HG03520 (cell line): ENCODE measurements at regions not wholly inside any gene's neighbourhood (a gene's known extent, or its start where the extent isn't known, plus 50 kb on each side); places are given as distances from the start of the nearest gene placed in this dataset.

Experiments
- ATAC-seq: cut with Tn5 transposase; IDR thresholded peaks from one replicate; pipeline ENCODE4 v1.9.1; 2021; ENCODE audit warnings: mild to moderate bottlenecking, moderate library complexity; ENCODE audit not compliant: unreplicated experiment

DNA sequence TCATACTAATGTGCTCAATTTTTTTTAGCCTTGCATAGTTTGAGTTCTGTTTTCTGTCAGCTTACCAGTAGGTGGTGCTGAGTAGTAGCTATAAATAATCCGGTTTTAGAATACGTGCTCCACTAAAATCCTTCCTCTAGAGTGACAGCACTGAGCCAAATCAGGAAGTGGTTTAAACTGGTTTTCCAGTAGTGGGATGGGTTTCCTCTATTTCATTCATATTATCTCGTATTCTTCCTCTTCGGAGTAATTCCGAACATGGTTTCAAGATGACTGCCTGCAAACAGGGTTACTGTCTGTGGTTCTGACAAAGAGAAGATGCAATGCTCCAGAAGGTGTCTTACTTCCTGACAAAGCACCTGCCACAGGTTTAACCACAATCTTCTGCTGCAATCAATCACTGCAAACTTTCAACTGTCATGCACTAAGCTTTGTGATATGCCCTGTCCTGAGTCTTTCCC, 496.9 kb upstream of the VRK2 start:
- peak; percentile 78 for ATAC-seq

- ATAC-seq = no peak
Observed at GRCh38 chr2:57550912-57551311, 495.7 kb upstream of the VRK2 start.

DNA sequence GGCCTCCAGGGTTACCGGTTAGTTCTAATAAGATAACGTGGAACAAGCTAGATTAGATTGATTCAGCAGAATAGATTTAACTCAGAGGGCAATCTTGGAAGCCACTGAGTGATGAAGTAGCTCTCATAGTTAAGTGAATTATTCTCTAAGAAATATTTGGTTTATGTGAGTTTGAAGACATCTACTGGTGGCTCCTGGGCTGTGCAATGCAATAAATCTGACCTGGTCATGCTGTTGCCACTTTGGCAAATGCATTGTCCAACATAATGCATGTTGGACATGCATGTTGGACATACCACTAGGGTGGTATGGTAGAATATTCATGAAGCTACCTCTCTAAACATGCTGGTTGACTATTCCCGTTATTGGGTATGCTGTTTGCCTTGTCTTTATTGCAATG, 493.7 kb upstream of the VRK2 start:
- ATAC-seq = no peak

DNA sequence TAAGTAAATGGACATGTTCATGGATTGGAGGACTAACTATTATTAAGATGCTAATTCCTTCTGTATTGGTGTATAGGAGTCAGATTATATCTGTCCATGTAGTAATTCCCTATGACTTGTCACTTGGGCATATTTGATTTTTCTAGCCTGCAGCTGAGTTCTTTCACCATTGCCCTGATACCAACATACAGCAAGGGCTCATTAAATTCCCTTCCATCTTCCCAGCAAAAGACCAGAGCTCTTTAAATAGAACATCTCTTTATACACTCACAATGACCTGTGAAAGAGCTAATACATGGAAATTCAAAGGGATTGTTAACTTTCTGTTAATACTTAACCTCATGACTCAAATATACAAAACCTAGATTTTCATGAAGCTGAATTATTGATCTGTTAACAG, 492.3 kb upstream of the VRK2 start:
- no peak for ATAC-seq

GRCh38 chr2:57558312-57558711, 488.3 kb upstream of the VRK2 start:
- no peak for ATAC-seq

- ATAC-seq = no peak
Observed at GRCh38 chr2:57562495-57562894, 484.1 kb upstream of the VRK2 start.

DNA sequence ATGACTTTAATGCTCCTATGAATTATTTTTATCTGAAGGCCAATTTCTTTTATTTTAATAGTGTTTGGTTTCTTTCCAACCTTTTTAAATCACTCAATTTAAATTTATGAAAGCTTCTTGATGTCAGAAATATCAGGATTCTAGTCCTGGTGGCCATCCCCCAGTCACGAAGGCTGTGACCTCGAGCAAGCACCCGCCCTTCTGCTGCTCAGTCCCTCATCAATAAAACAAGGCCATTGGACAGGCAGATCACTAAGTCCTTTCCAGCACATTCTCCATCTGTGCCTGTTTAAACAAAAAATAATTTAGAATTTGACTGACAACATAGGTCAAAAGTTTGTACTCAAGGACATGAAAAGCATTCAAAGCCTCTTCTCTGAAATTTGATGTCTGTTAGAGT, 483.6 kb upstream of the VRK2 start:
- no peak for ATAC-seq

GRCh38 chr2:57567245-57567644, 479.4 kb upstream of the VRK2 start:
- ATAC-seq = no peak

- ATAC-seq = no peak
Observed at GRCh38 chr2:57569396-57569795, 477.2 kb upstream of the VRK2 start.

DNA sequence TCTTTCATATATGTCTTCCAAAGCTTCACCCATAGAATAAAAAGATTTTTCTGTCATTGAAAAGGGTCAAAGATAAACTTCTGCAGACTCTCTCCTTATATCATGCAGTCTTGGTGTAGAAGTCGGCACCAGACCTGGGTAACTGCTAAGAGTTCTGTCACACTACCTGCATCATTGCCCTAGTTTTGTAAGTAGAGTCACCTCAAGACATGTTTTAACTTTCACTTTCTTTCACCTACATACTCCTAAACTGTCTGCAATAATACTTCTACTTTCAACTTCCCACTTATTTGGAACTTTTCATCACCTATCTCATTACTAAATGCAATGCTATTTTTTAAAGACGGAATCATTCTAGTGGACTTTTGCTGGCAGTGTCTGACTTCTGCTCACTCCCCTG, 475.6 kb upstream of the VRK2 start:
- no peak for ATAC-seq

DNA sequence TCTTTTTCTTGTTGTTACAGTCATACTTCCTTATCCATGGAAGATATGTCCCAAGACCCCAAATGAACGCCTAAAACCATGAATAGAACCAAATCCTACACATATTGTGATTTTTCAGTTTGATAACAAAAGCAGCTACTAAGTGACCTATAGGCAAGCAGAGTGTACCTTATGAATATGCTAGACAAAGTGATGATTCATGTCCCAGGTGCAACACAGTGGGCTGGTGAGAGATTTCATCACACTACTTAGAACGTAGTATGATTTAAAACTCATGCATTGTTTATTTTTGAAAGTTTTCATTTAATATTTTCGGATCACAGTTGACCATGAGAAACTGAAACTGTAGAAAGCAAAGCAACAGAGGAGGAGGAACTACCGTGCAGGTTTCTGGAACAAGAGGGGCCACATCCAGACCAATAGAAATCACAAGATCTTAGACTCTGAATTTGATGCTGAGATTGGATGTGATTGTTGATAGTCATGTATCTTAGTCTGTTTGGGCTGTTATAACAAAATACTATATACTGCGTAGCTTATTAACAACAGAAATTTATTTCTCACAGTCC, 470.8 kb upstream of the VRK2 start:
- ATAC-seq = no peak

DNA sequence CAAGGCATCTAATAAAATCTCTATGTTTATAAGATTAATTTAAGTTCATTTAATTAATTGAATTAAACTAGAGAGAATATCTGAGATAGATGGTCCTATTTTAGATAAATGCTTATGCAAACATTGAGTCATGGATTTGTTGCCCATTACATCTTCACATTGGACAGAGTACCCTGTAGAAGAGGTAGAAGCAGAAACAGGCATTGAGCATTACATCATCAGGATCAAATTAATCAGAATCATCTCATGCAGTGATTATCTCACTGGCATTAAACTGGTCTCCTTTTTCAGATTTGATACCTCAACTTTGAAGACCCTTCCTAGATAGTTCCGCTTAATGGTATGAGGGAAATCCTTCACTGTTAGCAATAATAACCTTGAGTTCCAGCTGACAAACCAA, 469.6 kb upstream of the VRK2 start:
- ATAC-seq = no peak

DNA sequence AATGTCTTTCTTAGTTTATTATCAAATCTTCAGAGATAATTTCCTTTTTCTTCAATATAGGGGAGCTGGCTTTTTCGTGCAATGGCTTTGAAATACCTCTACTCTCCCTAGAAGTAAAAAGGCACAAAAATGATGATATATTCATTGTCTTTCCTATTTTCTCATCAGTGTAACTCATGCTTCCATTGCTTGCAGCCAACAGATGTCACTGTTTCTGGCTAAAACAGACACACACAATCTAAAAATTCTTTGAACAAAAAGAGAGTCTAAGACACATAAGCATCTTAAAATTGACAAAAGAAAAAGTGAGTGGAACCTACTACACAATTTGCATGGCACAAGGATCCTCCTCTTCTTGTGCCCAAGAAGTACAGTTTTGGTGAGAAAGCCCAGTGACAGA, 448.7 kb upstream of the VRK2 start:
- ATAC-seq = no peak

DNA sequence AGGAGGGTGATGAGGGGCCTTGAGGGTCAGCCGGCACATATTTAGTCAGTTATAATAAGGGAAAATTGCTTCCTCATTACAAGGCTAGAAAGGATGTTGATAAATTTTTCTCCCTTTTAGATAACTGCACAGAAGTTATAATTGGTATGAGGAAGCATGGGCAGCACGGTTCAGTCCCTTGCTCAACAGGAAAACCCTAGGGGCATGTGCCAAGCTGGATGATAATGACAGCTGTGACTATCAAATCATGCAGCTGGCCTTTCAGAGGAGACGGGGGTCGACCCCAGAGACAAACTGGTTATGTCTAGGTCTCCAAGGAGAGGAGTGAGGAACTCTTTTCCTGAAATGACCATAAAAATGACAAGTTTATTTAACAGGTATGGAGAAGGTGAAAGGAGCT, 448.1 kb upstream of the VRK2 start:
- no peak for ATAC-seq

DNA sequence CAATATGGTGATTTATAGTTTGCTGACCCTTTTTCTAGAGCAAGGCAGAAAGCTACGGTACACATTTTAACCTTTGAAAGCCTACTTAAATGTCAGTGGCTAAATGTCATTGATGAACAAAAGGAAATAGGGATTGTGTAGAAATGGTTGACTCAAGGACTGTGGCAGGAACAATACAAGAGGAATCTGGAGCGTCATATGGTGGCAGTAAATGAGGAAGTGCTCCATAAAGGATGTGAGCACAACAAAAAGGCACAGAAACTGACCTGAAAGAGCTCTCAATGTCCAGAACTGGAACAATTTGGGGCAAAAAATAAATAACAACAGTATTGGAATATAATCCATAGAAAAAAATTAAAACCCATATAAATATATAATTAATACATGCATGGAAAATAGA, 443.9 kb upstream of the VRK2 start:
- ATAC-seq = no peak

DNA sequence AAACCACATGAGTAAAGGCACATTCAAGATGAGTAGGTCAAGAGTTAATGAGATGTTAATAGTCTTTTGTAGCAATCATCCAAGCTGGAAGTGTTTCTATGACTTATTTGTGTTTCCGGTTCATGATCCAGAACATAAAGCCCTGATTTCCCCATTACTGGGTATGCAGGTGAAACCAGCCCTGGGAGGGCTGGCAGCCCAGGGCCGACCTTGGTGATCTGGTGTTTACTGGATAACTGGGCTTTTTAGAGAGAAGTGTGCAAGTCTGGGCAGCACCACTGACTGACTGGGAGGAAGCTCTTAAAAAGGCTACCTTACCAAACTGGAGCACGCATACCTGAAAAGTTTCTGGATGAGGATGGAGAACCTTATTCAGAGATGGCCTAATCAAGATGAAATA, 431.6 kb upstream of the VRK2 start:
- ATAC-seq = no peak

DNA sequence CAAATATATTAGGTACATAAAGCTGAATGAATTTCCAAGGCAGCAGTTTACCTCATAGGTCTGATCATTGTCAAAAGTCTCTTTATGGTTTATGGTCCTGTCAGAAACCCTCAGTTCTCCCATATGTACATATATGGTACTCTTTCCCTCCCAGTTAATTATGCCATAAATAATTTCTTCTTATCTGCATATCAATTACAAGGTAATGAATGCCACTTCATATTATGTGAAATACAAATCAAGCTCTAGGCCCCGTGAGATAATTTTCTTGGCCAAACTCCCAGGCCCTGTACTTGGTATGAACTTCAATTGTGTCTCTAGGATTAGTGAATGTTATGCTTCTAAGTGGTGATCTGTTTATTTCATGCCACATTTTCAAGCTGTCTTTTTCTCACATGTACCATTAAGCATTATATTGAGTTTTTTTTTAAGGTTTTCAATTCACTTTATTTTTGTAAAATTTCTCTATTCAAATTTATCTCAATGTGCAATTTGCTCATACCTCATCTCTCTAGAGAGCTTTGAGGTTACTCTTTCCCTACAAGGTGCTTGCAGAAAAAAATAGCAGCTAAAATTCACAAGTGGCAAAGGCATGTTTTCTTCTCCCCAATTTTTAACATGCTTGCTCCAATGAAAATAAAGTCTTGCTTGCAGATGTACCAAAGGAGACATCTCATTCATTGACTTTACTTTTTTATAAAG, 430.6 kb upstream of the VRK2 start:
- ATAC-seq = no peak

DNA sequence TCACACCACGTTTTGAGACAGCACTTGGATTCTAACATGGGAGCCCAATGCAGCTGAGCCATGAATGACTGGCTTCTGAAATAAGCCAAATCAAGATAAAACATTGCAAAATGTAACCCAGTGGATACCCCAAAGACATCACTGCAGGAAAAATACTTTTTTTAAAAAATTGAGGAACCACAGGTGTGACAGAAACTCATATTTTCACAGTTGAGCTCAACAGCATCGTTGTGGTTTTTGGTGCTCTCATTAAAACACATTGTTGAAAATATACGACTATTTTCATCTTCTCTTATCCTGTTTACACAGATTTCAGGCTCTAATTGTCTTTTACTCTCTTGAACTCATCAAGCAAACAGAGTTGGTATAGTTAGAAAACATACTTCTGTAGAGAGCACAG, 429.3 kb upstream of the VRK2 start:
- ATAC-seq = no peak

DNA sequence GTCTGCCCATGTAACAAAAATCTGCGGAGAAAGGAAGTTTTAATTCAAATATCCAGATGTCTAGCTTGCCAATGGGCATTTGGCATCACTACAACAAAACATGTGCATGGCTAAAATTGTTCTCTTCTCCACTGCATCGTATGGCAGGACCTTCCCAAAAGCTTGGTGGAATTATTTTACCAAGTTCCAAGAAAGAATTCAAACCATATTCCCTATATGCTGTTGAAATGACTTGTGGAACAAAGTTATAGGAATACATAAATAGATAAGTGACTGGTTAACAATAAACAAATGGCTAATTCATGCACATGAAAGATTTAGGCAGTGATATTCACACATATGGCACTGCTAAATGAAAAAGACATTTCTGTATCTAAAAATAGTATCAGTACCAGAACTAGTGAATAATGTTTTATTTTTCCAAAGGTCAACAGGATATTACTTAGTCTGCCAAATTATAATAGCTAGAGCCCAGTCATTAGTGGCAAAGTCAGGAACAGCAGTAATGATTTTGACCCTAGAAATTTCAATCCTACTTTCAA, 425.4 kb upstream of the VRK2 start:
- no peak for ATAC-seq

DNA sequence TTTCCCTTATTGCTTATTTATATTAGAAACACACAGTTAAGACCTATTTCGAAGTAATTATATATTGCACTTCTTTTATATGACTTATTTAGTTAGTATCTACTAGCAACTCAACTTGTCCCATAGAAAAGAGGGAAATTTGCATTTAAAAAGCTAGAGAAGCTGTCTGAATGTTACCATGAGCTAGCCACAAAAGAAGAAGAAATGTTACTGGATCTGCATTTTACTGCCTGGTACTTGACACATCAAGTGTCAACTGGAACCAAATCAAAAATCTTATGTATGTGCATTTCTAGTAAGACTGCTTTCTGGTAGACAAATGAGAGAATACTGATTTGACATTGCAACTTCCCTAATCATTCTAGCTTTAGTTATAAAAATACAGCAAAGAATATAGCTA, 424.6 kb upstream of the VRK2 start:
- ATAC-seq = no peak

GRCh38 chr2:57656198-57656597, 390.4 kb upstream of the VRK2 start:
- no peak for ATAC-seq

DNA sequence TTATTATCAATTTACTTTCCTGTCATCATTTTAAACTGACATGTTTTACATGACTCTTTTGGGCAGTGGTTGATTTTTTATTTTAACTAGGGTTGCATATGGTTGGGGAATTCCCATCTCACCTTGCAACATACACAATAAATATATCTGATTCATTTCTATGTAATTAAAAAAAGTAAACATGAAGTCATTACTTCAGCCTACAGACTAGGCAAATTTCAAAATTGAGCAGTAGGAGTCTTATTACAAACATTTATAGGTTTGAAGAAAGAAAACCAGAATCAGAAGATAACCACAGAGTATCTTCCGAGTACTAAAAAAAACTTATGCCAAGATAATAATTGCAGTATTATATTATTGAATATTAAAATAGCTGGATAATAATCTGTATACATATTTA, 377.0 kb upstream of the VRK2 start:
- ATAC-seq = no peak

GRCh38 chr2:57674025-57674424, 372.6 kb upstream of the VRK2 start:
- ATAC-seq = no peak
